Lung microvascular endothelial cell (primary cell): ENCODE measurements at regions not wholly inside any gene's neighbourhood (a gene's known extent, or its start where the extent isn't known, plus 50 kb on each side); places are given as distances from the start of the nearest gene placed in this dataset.

Source experiments
- DNase-seq, 2 donors: peaks; one replicate each; pipeline versions ENCODE4 v3.0.0 to v3.0.0-alpha.2; 2010; ENCODE audit warnings: low read depth in 2 of 2

- peak; percentile 66 to 82 for DNase-seq
Observed at GRCh38 chr5:96584712-96585111, 77.5 kb upstream of the CAST start.

GRCh38 chr5:96588539-96588938 is 73.6 kb upstream of the CAST start:
- no peak for DNase-seq

GRCh38 chr5:96590796-96591195 is 71.4 kb upstream of the CAST start:
- no peak for DNase-seq

- peak; percentile 46 to 93 for DNase-seq
Observed at GRCh38 chr5:96595300-96596090, 66.7 kb upstream of the CAST start.

- peak; percentile 24 to 61 for DNase-seq
Observed at GRCh38 chr5:96597438-96598020, 64.6 kb upstream of the CAST start.

GRCh38 chr5:96601200-96601599 is 61.0 kb upstream of the CAST start:
- DNase-seq: peak; percentile 77 to 93

GRCh38 chr5:96601715-96602244 is 60.4 kb upstream of the CAST start:
- peak; percentile 85 to 88 for DNase-seq

- no peak for DNase-seq
Observed at GRCh38 chr5:96602776-96603175, 59.4 kb upstream of the CAST start.

GRCh38 chr5:96605144-96605837 is 56.9 kb upstream of the CAST start:
- no peak for DNase-seq

- DNase-seq: peak in 1 of 2 donors; percentile 25
Observed at GRCh38 chr5:96609369-96609768, 52.8 kb upstream of the CAST start.

- DNase-seq: no peak
Observed at GRCh38 chr5:96610747-96611146, 51.4 kb upstream of the CAST start.

- no peak for DNase-seq
Observed at GRCh38 chr5:96611946-96612345, 50.2 kb upstream of the CAST start.
